Stimulated activated CD8-positive, alpha-beta memory T cell treated with anti-CD3 and anti-CD28 coated beads, Interleukin-2, amount 100 ng/mL, for 48 hours (primary cell): ENCODE measurements at regions not wholly inside any gene's neighbourhood (a gene's known extent, or its start where the extent isn't known, plus 50 kb on each side); places are given as distances from the start of the nearest gene placed in this dataset.
"Not testable (repeated sequence)": the region's sequence is repeated elsewhere in the genome, so short reads cannot be mapped to it uniquely, and the experiment has no call there.

ENCODE experiments used
- DNase-seq, 2 donors: peaks; one replicate each; pipeline ENCODE4 v3.0.0-alpha.2; 2020; ENCODE audit warnings: low read depth in 2 of 2

DNA sequence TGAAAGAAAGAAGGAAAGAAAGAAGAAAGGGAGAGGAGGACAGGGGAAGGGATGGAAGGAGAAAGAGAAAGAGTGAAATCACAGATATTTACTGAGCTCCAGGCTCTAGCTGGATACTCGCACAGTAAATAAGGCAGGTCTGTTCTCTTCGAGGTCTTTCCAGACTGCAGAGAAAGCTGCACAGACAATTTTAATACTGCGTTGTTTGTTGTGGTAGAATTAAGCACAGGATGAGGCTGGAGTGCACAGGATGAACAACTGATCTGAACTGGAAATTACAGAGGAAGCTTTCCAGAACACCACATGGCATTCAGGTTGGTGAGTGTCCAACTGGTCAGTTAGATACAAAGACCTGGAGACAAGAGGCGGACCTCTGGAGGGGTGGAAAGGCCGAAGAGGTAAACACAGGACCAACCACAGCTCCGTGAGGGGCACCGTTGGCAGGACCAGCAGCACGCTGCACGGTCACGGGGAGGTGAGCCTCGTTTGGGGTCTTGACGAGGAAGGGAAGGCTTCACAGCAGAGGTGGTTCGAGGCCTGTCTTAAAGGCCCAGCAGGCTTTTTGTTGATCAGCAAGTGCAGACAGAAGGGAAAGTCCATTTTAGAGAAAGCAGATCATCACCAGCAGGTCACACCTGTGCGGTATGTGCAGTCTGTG, 121.7 kb downstream of the ATP6V0E2 start:
- not testable (repeated sequence) for DNase-seq

DNA sequence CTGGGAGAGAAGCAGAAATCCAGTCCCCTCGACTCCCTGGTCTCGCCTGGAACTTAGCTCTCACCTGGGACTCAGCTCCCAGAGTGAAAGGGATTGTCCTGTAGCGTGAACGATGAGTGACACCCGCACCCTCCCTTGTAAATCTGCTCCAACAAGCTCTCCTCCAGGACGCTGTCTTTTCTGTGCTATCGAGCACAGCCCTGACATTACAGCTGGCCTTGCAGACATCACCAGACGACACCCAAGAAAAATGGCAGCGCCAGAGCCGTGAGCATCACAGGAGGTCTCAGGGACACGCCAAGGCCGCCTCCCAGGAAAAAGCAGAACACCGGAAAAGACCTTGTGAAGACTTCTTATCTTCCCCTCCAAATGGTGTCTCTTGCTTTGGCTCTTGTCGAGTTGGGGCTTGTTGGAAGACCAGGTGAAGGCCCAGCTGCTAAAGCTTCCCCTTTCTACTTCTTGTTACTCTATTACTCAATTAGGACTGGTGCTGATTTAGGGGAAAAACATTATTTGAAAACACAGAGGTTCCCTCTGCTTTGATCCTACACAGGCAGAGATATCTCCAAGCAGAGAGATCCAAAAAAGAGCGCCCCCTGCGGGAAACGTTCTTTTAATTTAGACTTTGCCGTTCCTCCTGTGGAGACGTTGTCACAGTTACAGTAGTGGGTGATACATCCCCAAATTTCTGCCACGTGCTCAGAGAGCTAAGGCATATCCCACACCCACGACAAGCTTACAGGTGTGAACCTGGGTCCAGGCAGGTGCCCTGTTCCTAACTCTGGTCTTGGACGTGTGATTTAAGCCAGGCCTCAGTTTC, 127.2 kb downstream of the ATP6V0E2 start:
- DNase-seq: peak in 1 of 2 donors; percentile 2

- no peak for DNase-seq
Observed at GRCh38 chr7:150003304-150003810, 129.6 kb downstream of the ATP6V0E2 start.

DNA sequence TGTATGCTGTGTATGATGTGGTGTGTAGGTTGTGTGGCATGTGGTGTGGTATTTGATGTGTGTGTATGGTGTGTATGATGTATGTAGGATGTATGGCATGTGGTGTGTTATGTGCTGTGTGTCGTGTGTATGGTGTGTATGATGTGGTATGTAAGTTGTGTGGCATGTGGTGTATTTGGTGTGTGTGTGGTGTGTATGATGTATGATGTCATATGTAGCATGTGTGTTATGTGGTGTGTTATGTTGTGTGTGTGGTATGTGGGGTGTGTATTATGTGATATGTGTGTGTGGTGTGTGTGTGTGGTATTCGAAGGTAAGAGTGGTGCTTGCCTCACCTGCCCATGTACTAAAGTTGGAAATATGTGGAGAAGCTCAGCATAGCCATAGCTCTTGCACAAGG, 130.2 kb downstream of the ATP6V0E2 start:
- DNase-seq: not testable (repeated sequence)

DNA sequence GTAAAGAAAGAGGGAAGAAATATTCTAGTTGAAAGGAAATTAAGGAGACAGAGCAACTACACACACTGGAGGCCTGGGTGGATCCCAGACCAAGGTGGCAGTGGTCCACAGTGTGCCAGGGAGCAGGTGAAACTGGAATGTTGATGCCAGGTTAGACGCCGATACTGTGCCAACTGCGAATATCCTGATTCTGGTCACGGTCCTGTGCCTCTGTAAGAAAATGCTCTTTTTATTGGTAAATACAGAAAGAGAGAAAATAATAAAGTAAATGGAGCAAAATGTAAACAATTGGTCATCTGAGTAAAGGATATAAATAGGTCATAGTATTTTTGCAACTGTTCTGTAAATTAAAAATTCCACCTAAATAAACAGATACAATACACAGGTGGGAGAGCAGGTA, 131.1 kb downstream of the ATP6V0E2 start:
- not testable (repeated sequence) for DNase-seq

DNA sequence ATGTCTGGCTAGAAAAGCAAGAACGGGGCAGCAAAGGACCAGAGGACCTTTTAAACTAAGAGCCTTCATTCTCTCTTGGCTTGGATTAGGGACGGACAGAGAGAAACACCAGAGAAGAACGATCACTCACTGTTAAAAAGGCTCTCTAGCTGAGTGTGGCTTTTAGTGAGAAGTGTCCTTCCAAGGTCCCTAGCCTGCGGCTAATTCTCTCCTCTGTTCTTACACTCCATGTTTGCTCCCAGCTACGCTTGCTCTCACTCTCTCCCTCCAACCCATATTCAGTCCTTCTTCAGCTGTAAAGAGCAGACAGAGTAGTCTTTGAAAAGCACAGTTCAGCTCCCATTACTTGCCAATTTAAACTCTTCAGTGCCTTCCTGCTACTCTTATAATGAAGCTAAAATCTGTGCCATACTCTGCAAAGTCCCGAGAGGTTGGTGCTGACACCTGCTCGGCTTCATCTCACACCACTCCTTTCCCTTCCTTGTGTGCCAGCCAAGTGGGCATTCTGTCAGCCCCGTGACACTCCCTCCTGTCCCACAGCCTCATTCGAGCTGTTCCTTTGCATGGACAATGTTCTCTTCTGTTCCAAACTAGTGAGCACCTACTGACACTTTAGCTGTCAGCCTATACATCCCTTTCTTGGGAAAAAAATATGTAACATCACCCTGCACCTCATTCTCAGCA, 136.0 kb downstream of the ATP6V0E2 start:
- DNase-seq: not testable (repeated sequence)

GRCh38 chr7:150016651-150017189, 143.0 kb downstream of the ATP6V0E2 start:
- not testable (repeated sequence) for DNase-seq

DNA sequence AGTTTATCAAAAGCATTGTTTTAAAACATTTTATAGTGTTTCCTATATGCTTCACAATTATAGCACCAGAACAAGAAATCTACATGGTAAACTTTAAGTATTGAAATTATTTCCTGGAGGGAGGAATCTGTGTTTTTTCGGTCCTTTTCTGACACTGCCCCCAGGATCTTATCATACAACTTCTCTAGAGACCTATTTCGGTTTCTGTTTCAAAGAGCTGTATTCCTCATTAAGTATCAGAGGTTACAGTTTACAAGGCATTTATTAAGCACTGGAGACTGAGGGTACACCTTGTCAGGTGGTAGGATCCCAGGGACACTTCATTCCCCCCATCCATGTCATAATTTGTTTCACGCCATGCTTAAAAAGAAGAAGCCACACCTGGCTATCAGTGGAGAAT, 146.4 kb downstream of the ATP6V0E2 start:
- not testable (repeated sequence) for DNase-seq

DNA sequence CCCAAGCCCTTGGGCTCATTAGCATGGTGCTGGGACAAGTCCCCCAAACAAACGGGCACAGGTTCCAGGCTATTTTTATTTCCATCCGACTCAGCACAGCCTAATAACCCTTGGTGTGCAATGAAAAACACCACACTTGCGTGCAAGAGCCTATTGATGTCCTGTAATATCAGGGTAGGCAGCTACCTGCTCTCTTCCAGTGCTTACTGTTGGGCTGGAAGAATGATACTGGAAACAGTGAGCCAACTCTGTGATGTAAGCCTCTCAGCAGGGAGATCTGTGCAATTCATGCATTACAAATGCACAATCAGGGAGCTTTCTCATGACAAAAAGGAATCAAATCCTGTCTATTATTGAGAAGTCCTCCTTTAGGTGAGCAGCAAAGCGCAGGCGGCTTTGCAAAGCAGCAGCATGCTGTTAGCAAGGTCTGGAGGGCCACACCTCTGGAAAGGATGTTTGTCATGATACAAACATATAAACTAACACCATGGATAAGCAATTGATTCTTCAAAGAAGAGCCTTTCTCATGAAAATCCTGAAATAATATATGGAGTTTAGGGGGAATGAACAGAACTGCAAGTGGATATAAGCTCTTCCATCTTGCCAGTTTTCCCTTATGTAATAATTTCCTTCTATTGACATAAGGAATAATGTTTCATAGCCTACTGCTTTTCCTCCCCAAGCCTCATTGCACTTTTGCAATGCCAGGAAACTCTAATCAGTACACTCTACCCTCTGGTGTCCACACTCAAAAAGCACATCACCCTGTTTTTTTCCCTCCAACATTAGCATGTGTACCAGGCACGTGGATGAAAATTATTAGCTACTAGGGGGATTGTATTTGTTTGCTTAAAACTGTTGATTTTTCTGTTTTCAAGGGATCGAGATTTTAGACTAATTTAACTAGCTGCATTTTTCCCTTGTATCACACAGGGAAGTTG, 151.1 kb downstream of the ATP6V0E2 start:
- not testable (repeated sequence) for DNase-seq

- DNase-seq: not testable (repeated sequence)
Observed at GRCh38 chr7:150025802-150026201, 152.0 kb downstream of the ATP6V0E2 start.

- not testable (repeated sequence) for DNase-seq
Observed at GRCh38 chr7:150028344-150029012, 154.7 kb downstream of the ATP6V0E2 start.

GRCh38 chr7:150029013-150029389, 155.2 kb downstream of the ATP6V0E2 start:
- DNase-seq: not testable (repeated sequence)

DNA sequence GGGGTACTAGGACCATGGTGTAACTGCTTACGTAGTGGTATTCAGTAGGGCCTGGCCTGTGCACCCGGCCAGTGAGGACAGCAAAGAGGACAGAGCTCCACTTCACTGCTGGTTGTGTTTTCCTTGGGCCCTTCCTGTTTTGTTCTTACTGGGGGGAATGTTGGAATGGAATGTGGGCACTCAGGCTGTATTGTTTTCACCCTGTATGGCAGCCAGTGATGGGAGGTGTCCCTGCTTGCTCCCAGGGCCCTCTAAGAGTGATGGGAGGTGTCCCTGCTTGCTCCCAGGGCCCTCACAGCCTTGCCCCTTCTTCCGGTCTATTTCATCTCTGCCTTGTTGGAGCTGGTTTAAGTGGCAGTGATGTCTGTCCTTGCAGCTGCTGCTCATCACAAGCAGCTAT, 158.0 kb downstream of the ATP6V0E2 start:
- DNase-seq: not testable (repeated sequence)

- not testable (repeated sequence) for DNase-seq
Observed at GRCh38 chr7:150033711-150034110, 159.9 kb downstream of the ATP6V0E2 start.

DNA sequence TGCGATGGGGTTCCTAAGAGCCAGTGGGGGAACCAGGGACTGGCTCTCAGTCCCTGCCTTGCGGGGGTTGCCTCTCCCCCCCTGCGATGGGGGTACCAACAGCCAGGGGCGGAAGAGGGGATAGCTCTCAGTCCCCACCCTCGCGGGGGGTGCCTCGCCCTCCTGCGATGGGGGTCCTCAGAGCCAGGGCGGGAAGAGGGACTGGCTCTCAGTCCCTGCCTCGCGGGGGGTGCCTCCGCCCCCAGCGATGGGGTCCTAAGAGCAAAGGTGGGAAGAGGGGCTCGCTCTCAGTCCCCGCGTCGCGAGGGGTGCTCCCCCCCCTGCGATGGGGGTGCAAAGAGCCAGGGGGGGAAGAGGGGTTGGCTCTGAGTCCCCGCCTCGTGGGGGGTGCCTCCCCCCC, 162.0 kb downstream of the ATP6V0E2 start:
- DNase-seq: not testable (repeated sequence)

GRCh38 chr7:150039061-150039460, 165.3 kb downstream of the ATP6V0E2 start:
- DNase-seq: not testable (repeated sequence)

GRCh38 chr7:150042281-150042680, 168.5 kb downstream of the ATP6V0E2 start:
- not testable (repeated sequence) for DNase-seq

GRCh38 chr7:150044771-150045170, 171.0 kb downstream of the ATP6V0E2 start:
- not testable (repeated sequence) for DNase-seq

- DNase-seq: not testable (repeated sequence)
Observed at GRCh38 chr7:150045596-150045995, 171.8 kb downstream of the ATP6V0E2 start.
